CD4-positive, alpha-beta T cell (primary cell): ENCODE measurements at regions not wholly inside any gene's neighbourhood (a gene's known extent, or its start where the extent isn't known, plus 50 kb on each side); places are given as distances from the start of the nearest gene placed in this dataset.

ENCODE experiments used
- ATAC-seq: fragments of 200-7000 bp; cut with Tn5 transposase; one replicate; pipeline ENCODE4 v1.10.0; 2022; ENCODE audit warnings: mild to moderate bottlenecking; ENCODE audit not compliant: poor library complexity
- CTCF ChIA-PET: fragments of 350-600 bp; sonication (Branson Sonifier 250); formaldehyde crosslinking; loops from one replicate; lab custom pipeline; 2021; ENCODE audit warnings: antibody characterized with exemption, inconsistent platforms; lab: Charles Lee
- POLR2A ChIA-PET: fragments of 350-600 bp; sonication (Branson Sonifier 250); formaldehyde crosslinking; loops from one replicate; lab custom pipeline; 2021; ENCODE audit warnings: antibody characterized with exemption, inconsistent platforms; lab: Charles Lee
- DNase-seq, 14 experiments: peaks; one replicate each; pipeline ENCODE4 v3.0.0-alpha.2; 2013 to 2020; ENCODE audit warnings: mixed read lengths in 2 of 14
- H3K27ac ChIP-seq, 2 donors: one replicate each; pipeline versions ENCODE4 v1.5.1 to v1.7.0; 2013; ENCODE audit warnings: low read length in 2 of 2, low read depth in 1 of 2, mild to moderate bottlenecking in 1 of 2
- H3K27me3 ChIP-seq, 2 experiments: 1 replicate in 1 of 2; 2 replicates in 1 of 2; pipeline versions ENCODE4 v1.6.1 to v1.7.0; 2013; ENCODE audit warnings: low read length in 2 of 2, control low read depth in 1 of 2, mild to moderate bottlenecking in 1 of 2, moderate library complexity in 1 of 2; ENCODE audit not compliant: insufficient read depth in 2 of 2, control insufficient read depth in 1 of 2
- H3K36me3 ChIP-seq: one replicate; pipeline ENCODE4 v1.6.1; 2013; ENCODE audit warnings: low read length, control low read depth; ENCODE audit not compliant: insufficient read depth
- H3K4me1 ChIP-seq: one replicate; pipeline ENCODE4 v1.6.1; 2013; ENCODE audit warnings: low read length, control low read depth; ENCODE audit not compliant: insufficient read depth
- H3K4me3 ChIP-seq: one replicate; pipeline ENCODE4 v1.5.1; 2013; ENCODE audit warnings: mild to moderate bottlenecking, low read length, moderate library complexity
- H3K9me3 ChIP-seq, 2 experiments: 1 replicate in 1 of 2; 2 replicates in 1 of 2; pipeline versions ENCODE4 v1.6.1 to v1.7.0; 2013; ENCODE audit warnings: low read length in 2 of 2, mild to moderate bottlenecking in 2 of 2, control low read depth in 1 of 2, moderate library complexity in 1 of 2; ENCODE audit not compliant: control insufficient read depth in 1 of 2, insufficient read depth in 1 of 2
- H3K27ac Mint-ChIP-seq: one replicate; pipeline ENCODE4 v1.8.0; 2020; ENCODE audit warnings: mixed read lengths
- H3K27me3 Mint-ChIP-seq: one replicate; pipeline ENCODE4 v1.8.0; 2021; ENCODE audit warnings: mixed read lengths
- H3K36me3 Mint-ChIP-seq: one replicate; pipeline ENCODE4 v1.8.0; 2021; ENCODE audit warnings: low read depth, mixed read lengths
- H3K4me1 Mint-ChIP-seq: one replicate; pipeline ENCODE4 v1.8.0; 2021; ENCODE audit warnings: low read depth, mixed read lengths
- H3K4me3 Mint-ChIP-seq: one replicate; pipeline ENCODE4 v1.8.0; 2020; ENCODE audit warnings: mild to moderate bottlenecking, mixed read lengths
- H3K9me3 Mint-ChIP-seq: one replicate; pipeline ENCODE4 v1.8.0; 2020; ENCODE audit warnings: mixed read lengths
- intact Hi-C, 2 experiments: fragments of 100-400 bp; cut with DNase I in 1 of 2; cut with micrococcal nuclease in 1 of 2; formaldehyde crosslinking; loops; one replicate each; pipeline versions ENCODE4 v1.15.1 to v1.9.0; 2023 to 2025; cut with DNase I, micrococcal nuclease
- TF ChIP-seq, protein P1 (sequence below): fragments of 200-600 bp; IDR thresholded peaks from one replicate; pipeline ENCODE4 v1.8.0; 2022; ENCODE audit warnings: antibody characterized with exemption, mild to moderate bottlenecking

DNA sequence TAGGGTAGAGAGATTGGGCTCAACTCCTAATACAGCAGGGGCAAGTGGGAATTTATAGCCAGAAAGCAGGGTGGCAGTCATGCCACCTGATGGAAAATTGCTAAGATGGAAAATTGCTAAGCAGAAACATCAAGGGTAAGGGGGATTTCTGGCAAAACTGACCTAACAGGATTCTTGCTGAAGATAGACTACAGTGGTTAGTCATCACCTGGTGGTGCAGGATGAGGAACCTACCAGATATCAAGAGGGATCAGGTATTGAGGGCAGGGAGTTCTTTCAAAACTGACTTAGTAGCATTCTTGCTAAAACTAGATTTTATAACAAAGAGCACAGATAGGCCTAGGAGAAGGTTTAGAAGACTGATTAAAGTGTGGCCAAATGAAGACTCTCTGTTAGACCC, 292.9 kb downstream of the PLPP3 start:
- H3K9me3 ChIP-seq = no peaks in the 10 kb centered on the region
- no peak overlapping the region for H3K4me3 ChIP-seq
- no peaks in the 10 kb centered on the region for H3K4me1 ChIP-seq
- TF ChIP-seq, protein P1, sequence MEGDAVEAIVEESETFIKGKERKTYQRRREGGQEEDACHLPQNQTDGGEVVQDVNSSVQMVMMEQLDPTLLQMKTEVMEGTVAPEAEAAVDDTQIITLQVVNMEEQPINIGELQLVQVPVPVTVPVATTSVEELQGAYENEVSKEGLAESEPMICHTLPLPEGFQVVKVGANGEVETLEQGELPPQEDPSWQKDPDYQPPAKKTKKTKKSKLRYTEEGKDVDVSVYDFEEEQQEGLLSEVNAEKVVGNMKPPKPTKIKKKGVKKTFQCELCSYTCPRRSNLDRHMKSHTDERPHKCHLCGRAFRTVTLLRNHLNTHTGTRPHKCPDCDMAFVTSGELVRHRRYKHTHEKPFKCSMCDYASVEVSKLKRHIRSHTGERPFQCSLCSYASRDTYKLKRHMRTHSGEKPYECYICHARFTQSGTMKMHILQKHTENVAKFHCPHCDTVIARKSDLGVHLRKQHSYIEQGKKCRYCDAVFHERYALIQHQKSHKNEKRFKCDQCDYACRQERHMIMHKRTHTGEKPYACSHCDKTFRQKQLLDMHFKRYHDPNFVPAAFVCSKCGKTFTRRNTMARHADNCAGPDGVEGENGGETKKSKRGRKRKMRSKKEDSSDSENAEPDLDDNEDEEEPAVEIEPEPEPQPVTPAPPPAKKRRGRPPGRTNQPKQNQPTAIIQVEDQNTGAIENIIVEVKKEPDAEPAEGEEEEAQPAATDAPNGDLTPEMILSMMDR = no peak
- no peak overlapping the region for H3K27ac ChIP-seq
- Mint-ChIP-seq H3K36me3 (no peaks in the 10 kb centered on the region), H3K9me3 (peaks cover 4% of the 10 kb centered on the region), H3K27ac (no peak overlapping the region), H3K4me1 (no peaks in the 10 kb centered on the region), H3K4me3 (no peak overlapping the region), H3K27me3 (no peaks in the 10 kb centered on the region)
- intact Hi-C loops = no loop called here
- ChIA-PET CTCF (no interaction called here), POLR2A (no interaction called here)
- ATAC-seq (no peak), DNase-seq (no peak)
- no peaks in the 10 kb centered on the region for H3K36me3 ChIP-seq
- H3K27me3 ChIP-seq = no peaks in the 10 kb centered on the region

DNA sequence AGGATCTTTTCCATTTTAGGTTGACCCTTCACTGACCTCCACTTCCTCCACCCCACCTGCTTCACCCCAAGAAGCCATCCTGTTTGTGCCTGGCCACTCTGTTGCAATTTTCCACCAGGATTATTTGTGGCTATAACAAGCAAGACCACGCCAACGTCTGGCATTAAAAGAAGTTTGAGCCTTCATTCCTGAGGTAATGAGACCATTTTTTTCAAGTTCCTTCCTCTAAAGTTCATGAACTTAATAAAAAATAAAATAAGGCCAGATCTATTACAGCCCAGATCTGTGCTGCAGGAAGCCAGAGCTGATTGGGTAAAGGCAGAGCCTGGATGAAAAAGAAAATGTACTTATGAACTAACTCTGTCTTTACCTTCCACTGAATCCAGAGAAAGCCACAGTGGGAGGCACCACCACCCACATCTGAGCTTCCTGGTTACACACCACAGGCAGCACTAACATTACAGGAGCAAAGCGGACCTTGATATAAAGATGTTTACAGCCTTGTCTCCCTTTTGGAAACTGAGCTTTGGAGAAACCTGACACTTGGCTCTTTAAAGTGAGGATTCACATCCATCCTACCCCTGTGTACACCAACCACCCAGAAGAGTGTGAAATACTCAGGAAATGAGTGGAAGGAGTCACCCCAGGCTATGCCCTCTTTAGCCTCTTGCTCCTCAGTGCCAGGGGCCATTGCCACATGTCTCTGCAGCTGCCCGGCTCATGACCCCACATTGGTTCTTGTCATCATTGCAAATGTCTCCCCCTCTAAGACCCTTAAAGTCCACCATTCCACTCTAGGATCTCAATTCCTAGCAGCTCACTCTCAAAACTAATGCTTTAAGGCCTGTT, 293.6 kb downstream of the PLPP3 start:
- POLR2A ChIA-PET = no interaction called here
- H3K27ac ChIP-seq = no peak overlapping the region
- intact Hi-C loops = no loop called here
- Mint-ChIP-seq H3K27me3 (no peaks in the 10 kb centered on the region), H3K27ac (no peak overlapping the region), H3K4me3 (no peak overlapping the region), H3K9me3 (peaks cover 4% of the 10 kb centered on the region), H3K4me1 (no peaks in the 10 kb centered on the region), H3K36me3 (no peaks in the 10 kb centered on the region)
- ATAC-seq (no peak), DNase-seq (no peak)
- CTCF ChIA-PET = no interaction called here
- no peaks in the 10 kb centered on the region for H3K9me3 ChIP-seq
- no peaks in the 10 kb centered on the region for H3K36me3 ChIP-seq
- TF ChIP-seq, protein P1 = no peak
- H3K4me3 ChIP-seq = no peak overlapping the region
- no peaks in the 10 kb centered on the region for H3K4me1 ChIP-seq
- no peaks in the 10 kb centered on the region for H3K27me3 ChIP-seq

DNA sequence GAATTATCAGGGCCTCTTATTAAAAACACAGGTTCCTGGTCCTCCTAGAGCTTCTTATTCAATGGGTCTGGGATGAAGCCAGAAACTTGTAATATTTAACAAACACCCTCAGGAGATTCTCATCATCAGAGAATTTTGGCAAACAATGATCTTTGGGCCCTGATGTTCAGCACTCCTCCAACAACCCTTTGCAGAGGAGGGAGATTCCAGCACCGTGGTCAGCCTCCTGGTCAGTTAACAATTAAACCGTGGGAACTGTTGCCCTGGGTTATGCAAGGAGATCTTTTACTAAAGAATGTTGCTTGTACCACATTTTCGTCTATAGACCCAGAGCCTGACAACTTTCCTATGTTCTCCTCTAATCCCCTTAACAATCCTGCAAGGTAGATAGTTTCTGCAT, 294.4 kb downstream of the PLPP3 start:
- H3K4me1 ChIP-seq = no peaks in the 10 kb centered on the region
- ATAC-seq (no peak), DNase-seq (no peak)
- Mint-ChIP-seq H3K9me3 (peaks cover 4% of the 10 kb centered on the region), H3K4me1 (no peaks in the 10 kb centered on the region), H3K27ac (no peak overlapping the region), H3K36me3 (no peaks in the 10 kb centered on the region), H3K4me3 (no peak overlapping the region), H3K27me3 (no peaks in the 10 kb centered on the region)
- H3K36me3 ChIP-seq = no peaks in the 10 kb centered on the region
- intact Hi-C loops = no loop called here
- H3K27ac ChIP-seq = no peak overlapping the region
- H3K27me3 ChIP-seq = no peaks in the 10 kb centered on the region
- H3K4me3 ChIP-seq = no peak overlapping the region
- H3K9me3 ChIP-seq = no peaks in the 10 kb centered on the region
- TF ChIP-seq, protein P1 = no peak
- ChIA-PET POLR2A (no interaction called here), CTCF (no interaction called here)
